ENCODE measurements at regions not wholly inside any gene's neighbourhood (a gene's known extent, or its start where the extent isn't known, plus 50 kb on each side); places are given as distances from the start of the nearest gene placed in this dataset.
"Not testable (repeated sequence)": the region's sequence is repeated elsewhere in the genome, so short reads cannot be mapped to it uniquely, and the experiment has no call there.

- TF ChIP-seq, protein P1, sequence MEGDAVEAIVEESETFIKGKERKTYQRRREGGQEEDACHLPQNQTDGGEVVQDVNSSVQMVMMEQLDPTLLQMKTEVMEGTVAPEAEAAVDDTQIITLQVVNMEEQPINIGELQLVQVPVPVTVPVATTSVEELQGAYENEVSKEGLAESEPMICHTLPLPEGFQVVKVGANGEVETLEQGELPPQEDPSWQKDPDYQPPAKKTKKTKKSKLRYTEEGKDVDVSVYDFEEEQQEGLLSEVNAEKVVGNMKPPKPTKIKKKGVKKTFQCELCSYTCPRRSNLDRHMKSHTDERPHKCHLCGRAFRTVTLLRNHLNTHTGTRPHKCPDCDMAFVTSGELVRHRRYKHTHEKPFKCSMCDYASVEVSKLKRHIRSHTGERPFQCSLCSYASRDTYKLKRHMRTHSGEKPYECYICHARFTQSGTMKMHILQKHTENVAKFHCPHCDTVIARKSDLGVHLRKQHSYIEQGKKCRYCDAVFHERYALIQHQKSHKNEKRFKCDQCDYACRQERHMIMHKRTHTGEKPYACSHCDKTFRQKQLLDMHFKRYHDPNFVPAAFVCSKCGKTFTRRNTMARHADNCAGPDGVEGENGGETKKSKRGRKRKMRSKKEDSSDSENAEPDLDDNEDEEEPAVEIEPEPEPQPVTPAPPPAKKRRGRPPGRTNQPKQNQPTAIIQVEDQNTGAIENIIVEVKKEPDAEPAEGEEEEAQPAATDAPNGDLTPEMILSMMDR (IDR thresholded peaks at IDR 0.05) = not testable (repeated sequence)
- not testable (repeated sequence) for TF ChIP-seq EP300, POLR2A (IDR thresholded peaks at IDR 0.05)
These were observed 166.0 kb upstream of the AUTS2 start for GRCh38 chr7:69432276-69432675.

All from ovary (tissue), 3 donors.